HG03354 (cell line): ENCODE measurements at regions not wholly inside any gene's neighbourhood (a gene's known extent, or its start where the extent isn't known, plus 50 kb on each side); places are given as distances from the start of the nearest gene placed in this dataset.

ENCODE experiments used
- ATAC-seq: cut with Tn5 transposase; IDR thresholded peaks from one replicate; pipeline ENCODE4 v1.9.1; 2021; ENCODE audit warnings: mild to moderate bottlenecking; ENCODE audit not compliant: unreplicated experiment, poor library complexity, severe bottlenecking

- ATAC-seq, result no peak
Measured at GRCh38 chr21:24372506-24372905, 1234.8 kb downstream of the MRPL39 start.

- ATAC-seq, result no peak
Measured at GRCh38 chr21:24369746-24370145, 1237.5 kb downstream of the MRPL39 start.

GRCh38 chr21:24369278-24369677, 1238.0 kb downstream of the MRPL39 start:
- ATAC-seq, result no peak

GRCh38 chr21:24367936-24368335, 1239.3 kb downstream of the MRPL39 start:
- no peak for ATAC-seq

- ATAC-seq, result no peak
Measured at GRCh38 chr21:24353492-24353891, 1253.8 kb downstream of the MRPL39 start.

- ATAC-seq, result no peak
Measured at GRCh38 chr21:24339406-24339805, 1267.9 kb downstream of the MRPL39 start.

- ATAC-seq, result no peak
Measured at GRCh38 chr21:24336491-24336890, 1270.8 kb downstream of the MRPL39 start.

- no peak for ATAC-seq
Measured at GRCh38 chr21:24323536-24323935, 1283.7 kb downstream of the MRPL39 start.

- no peak for ATAC-seq
Measured at GRCh38 chr21:24316277-24316922, 1290.9 kb downstream of the MRPL39 start.

GRCh38 chr21:24310788-24311187, 1296.5 kb downstream of the MRPL39 start:
- no peak for ATAC-seq

GRCh38 chr21:24308183-24308582, 1299.1 kb downstream of the MRPL39 start:
- ATAC-seq, result no peak

- ATAC-seq, result no peak
Measured at GRCh38 chr21:24302400-24302799, 1304.9 kb downstream of the MRPL39 start.

- ATAC-seq, result no peak
Measured at GRCh38 chr21:24298040-24298439, 1309.2 kb downstream of the MRPL39 start.

GRCh38 chr21:24294171-24294570, 1313.1 kb downstream of the MRPL39 start:
- ATAC-seq, result no peak

- no peak for ATAC-seq
Measured at GRCh38 chr21:24290151-24290833, 1317.0 kb downstream of the MRPL39 start.

GRCh38 chr21:24289539-24289938, 1317.7 kb downstream of the MRPL39 start:
- no peak for ATAC-seq

- no peak for ATAC-seq
Measured at GRCh38 chr21:24280596-24280995, 1326.7 kb downstream of the MRPL39 start.

GRCh38 chr21:24278711-24279110, 1328.6 kb downstream of the MRPL39 start:
- ATAC-seq, result no peak

- ATAC-seq, result no peak
Measured at GRCh38 chr21:24276204-24276603, 1331.1 kb downstream of the MRPL39 start.

- ATAC-seq, result no peak
Measured at GRCh38 chr21:24275616-24276015, 1331.7 kb downstream of the MRPL39 start.

- no peak for ATAC-seq
Measured at GRCh38 chr21:24272521-24272938, 1334.8 kb downstream of the MRPL39 start.
